HG03571 (cell line): ENCODE measurements at regions not wholly inside any gene's neighbourhood (a gene's known extent, or its start where the extent isn't known, plus 50 kb on each side); places are given as distances from the start of the nearest gene placed in this dataset.
"Not testable (repeated sequence)": the region's sequence is repeated elsewhere in the genome, so short reads cannot be mapped to it uniquely, and the experiment has no call there.

Experiments
- ATAC-seq: cut with Tn5 transposase; IDR thresholded peaks from one replicate; pipeline ENCODE4 v1.9.1; 2021; ENCODE audit not compliant: unreplicated experiment

GRCh38 chr5:91611746-91612145 lies 228.6 kb upstream of the ARRDC3 start:
- no peak for ATAC-seq

- ATAC-seq: no peak
Measured at GRCh38 chr5:91607675-91608074, 224.6 kb upstream of the ARRDC3 start.

GRCh38 chr5:91599863-91600262 lies 216.7 kb upstream of the ARRDC3 start:
- ATAC-seq: no peak

GRCh38 chr5:91598216-91598615 lies 215.1 kb upstream of the ARRDC3 start:
- no peak for ATAC-seq

- no peak for ATAC-seq
Measured at GRCh38 chr5:91595424-91595823, 212.3 kb upstream of the ARRDC3 start.

- no peak for ATAC-seq
Measured at GRCh38 chr5:91591076-91591475, 208.0 kb upstream of the ARRDC3 start.

GRCh38 chr5:91586232-91586631 lies 203.1 kb upstream of the ARRDC3 start:
- ATAC-seq: no peak

GRCh38 chr5:91584352-91584751 lies 201.2 kb upstream of the ARRDC3 start:
- ATAC-seq: no peak

GRCh38 chr5:91566012-91566411 lies 182.9 kb upstream of the ARRDC3 start:
- not testable (repeated sequence) for ATAC-seq

- ATAC-seq: no peak
Measured at GRCh38 chr5:91562922-91563321, 179.8 kb upstream of the ARRDC3 start.

GRCh38 chr5:91541696-91542095 lies 158.6 kb upstream of the ARRDC3 start:
- ATAC-seq: no peak

GRCh38 chr5:91538179-91538578 lies 155.1 kb upstream of the ARRDC3 start:
- no peak for ATAC-seq

- ATAC-seq: no peak
Measured at GRCh38 chr5:91535499-91535898, 152.4 kb upstream of the ARRDC3 start.

GRCh38 chr5:91534332-91534731 lies 151.2 kb upstream of the ARRDC3 start:
- no peak for ATAC-seq

GRCh38 chr5:91532779-91533178 lies 149.7 kb upstream of the ARRDC3 start:
- no peak for ATAC-seq

- no peak for ATAC-seq
Measured at GRCh38 chr5:91532281-91532680, 149.2 kb upstream of the ARRDC3 start.

- ATAC-seq: no peak
Measured at GRCh38 chr5:91528831-91529230, 145.7 kb upstream of the ARRDC3 start.

- no peak for ATAC-seq
Measured at GRCh38 chr5:91521785-91522184, 138.7 kb upstream of the ARRDC3 start.

- ATAC-seq: no peak
Measured at GRCh38 chr5:91521334-91521733, 138.2 kb upstream of the ARRDC3 start.

GRCh38 chr5:91514400-91514799 lies 131.3 kb upstream of the ARRDC3 start:
- no peak for ATAC-seq

- ATAC-seq: no peak
Measured at GRCh38 chr5:91503321-91503720, 120.2 kb upstream of the ARRDC3 start.

GRCh38 chr5:91500758-91501157 lies 117.6 kb upstream of the ARRDC3 start:
- no peak for ATAC-seq

- no peak for ATAC-seq
Measured at GRCh38 chr5:91499943-91500531, 116.9 kb upstream of the ARRDC3 start.

- ATAC-seq: no peak
Measured at GRCh38 chr5:91495699-91496098, 112.6 kb upstream of the ARRDC3 start.
